ENCODE measurements at regions not wholly inside any gene's neighbourhood (a gene's known extent, or its start where the extent isn't known, plus 50 kb on each side); places are given as distances from the start of the nearest gene placed in this dataset.

DNA sequence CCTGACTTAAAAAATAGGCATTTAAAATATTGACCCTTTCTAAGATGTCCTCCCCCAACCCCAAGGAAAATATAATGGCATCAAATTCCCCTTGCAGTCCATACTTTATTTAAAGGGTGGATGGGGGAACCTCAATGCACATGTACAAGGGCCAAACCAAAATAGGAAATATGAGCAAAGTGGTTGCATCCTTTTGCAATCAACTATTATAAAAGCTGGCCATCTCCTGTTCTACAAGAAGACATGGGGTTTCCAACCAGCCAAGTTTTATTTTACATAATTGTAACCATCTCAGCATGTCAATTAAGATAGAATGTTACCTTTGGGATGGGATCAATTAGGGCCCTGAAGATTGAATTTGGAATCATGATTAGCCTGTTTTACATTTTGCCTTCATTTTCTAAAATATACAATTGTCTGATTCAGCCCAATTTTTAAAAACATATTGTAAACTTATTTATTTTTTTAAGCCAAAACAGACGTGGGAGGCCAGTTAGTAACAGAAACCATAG is 146.7 kb upstream of the NFIA start:
- TF ChIP-seq, protein P1, sequence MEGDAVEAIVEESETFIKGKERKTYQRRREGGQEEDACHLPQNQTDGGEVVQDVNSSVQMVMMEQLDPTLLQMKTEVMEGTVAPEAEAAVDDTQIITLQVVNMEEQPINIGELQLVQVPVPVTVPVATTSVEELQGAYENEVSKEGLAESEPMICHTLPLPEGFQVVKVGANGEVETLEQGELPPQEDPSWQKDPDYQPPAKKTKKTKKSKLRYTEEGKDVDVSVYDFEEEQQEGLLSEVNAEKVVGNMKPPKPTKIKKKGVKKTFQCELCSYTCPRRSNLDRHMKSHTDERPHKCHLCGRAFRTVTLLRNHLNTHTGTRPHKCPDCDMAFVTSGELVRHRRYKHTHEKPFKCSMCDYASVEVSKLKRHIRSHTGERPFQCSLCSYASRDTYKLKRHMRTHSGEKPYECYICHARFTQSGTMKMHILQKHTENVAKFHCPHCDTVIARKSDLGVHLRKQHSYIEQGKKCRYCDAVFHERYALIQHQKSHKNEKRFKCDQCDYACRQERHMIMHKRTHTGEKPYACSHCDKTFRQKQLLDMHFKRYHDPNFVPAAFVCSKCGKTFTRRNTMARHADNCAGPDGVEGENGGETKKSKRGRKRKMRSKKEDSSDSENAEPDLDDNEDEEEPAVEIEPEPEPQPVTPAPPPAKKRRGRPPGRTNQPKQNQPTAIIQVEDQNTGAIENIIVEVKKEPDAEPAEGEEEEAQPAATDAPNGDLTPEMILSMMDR (IDR thresholded peaks at IDR 0.05; ENCODE audit: low read depth, low read length, poor library complexity, severe bottlenecking): no peak
- no peak for TF ChIP-seq EZH2phosphoT487 (IDR thresholded peaks at IDR 0.05; ENCODE audit: borderline replicate concordance, low read length)

Measured in DOHH2 (cell line).